Endothelial cell of umbilical vein (primary cell): ENCODE measurements at regions not wholly inside any gene's neighbourhood (a gene's known extent, or its start where the extent isn't known, plus 50 kb on each side); places are given as distances from the start of the nearest gene placed in this dataset.

Source experiments
- BruUV-seq: library from RNA; stranded (reverse); fragments of 400-500 nt; replicated peaks from 2 replicates; lab custom pipeline; 2021; lab: Mats Ljungman, UMichigan
- CTCF ChIA-PET: fragments of 300-600, 350-600 bp; sonication (Branson Sonifier 250); formaldehyde crosslinking; loops from one replicate; lab custom pipeline; 2021; ENCODE audit warnings: antibody characterized with exemption, inconsistent platforms; lab: Charles Lee
- POLR2A ChIA-PET: fragments of 300-600, 350-600 bp; sonication (Branson Sonifier 250); formaldehyde crosslinking; loops from one replicate; lab custom pipeline; 2021; ENCODE audit warnings: antibody characterized with exemption, inconsistent platforms; lab: Charles Lee
- DNase-seq: peaks from one replicate; pipeline ENCODE4 v3.0.0-alpha.2; 2011; ENCODE audit warnings: low read depth, low spot score
- FAIRE-seq: peaks from 2 replicates; lab custom pipeline; 2011; peaks lifted over from hg19 to GRCh38; lab: Jason Lieb, UNC
- H2AFZ ChIP-seq: 2 replicates; pipeline ENCODE4 v1.6.0; 2012; ENCODE audit warnings: low read depth, low read length, control low read depth, inconsistent platforms
- H3K27ac ChIP-seq: 2 replicates; pipeline ENCODE4 v1.5.1; 2011; ENCODE audit warnings: low read depth, mild to moderate bottlenecking, control low read depth, low read length, moderate library complexity; ENCODE audit not compliant: insufficient read depth
- H3K27me3 ChIP-seq, 2 experiments: 2 replicates each; pipeline versions ENCODE4 v1.6.0 to v1.6.1; 2011; ENCODE audit warnings: low read length in 2 of 2, mixed read lengths in 1 of 2; ENCODE audit not compliant: control insufficient read depth in 2 of 2, insufficient read depth in 2 of 2
- H3K36me3 ChIP-seq, 2 experiments: 2 replicates in 1 of 2; 3 replicates in 1 of 2; pipeline ENCODE4 v1.5.1; 2011; ENCODE audit warnings: low read length in 2 of 2, mild to moderate bottlenecking in 1 of 2, moderate library complexity in 1 of 2; ENCODE audit not compliant: control insufficient read depth in 2 of 2, insufficient read depth in 2 of 2; ENCODE audit errors: extremely low read depth in 1 of 2
- H3K4me1 ChIP-seq: 3 replicates; pipeline ENCODE4 v1.5.1; 2011; ENCODE audit warnings: mild to moderate bottlenecking, low read length; ENCODE audit not compliant: control insufficient read depth, insufficient read depth; ENCODE audit errors: extremely low read depth
- H3K4me2 ChIP-seq: 2 replicates; pipeline ENCODE4 v1.6.1; 2011; ENCODE audit warnings: low read length, control low read depth, mixed read lengths; ENCODE audit not compliant: insufficient read depth
- H3K4me3 ChIP-seq, 3 experiments: fragments of 200-600 bp in 1 of 3; sonication (generic), shearing (Covaris generic) in 1 of 3; replicated peaks in 1 of 3; 2 replicates each; pipeline ENCODE4 v1.5.1; 2011 to 2016; ENCODE audit warnings: control low read depth in 3 of 3, low read length in 3 of 3, mild to moderate bottlenecking in 2 of 3, inconsistent platforms in 1 of 3, low read depth in 1 of 3, moderate library complexity in 1 of 3; ENCODE audit not compliant: insufficient read depth in 1 of 3
- H3K79me2 ChIP-seq: 2 replicates; pipeline ENCODE4 v1.6.0; 2012; ENCODE audit warnings: low read length, inconsistent platforms; ENCODE audit not compliant: control insufficient read depth, insufficient read depth
- H3K9ac ChIP-seq: replicated peaks from 2 replicates; pipeline ENCODE3; 2011; ENCODE audit warnings: low read length, control low read depth; ENCODE audit not compliant: insufficient read depth; ENCODE audit errors: extremely low read depth
- H3K9me1 ChIP-seq: replicated peaks from 3 replicates; pipeline ENCODE4 v1.6.0; 2011; ENCODE audit warnings: mild to moderate bottlenecking, low read length; ENCODE audit not compliant: control insufficient read depth, insufficient read depth; ENCODE audit errors: extremely low read depth
- H3K9me3 ChIP-seq: replicated peaks from 2 replicates; pipeline ENCODE4 v1.5.1; 2012; ENCODE audit warnings: low read length, inconsistent platforms; ENCODE audit not compliant: control insufficient read depth, insufficient read depth
- H4K20me1 ChIP-seq: replicated peaks from 2 replicates; pipeline ENCODE3; 2011; ENCODE audit warnings: mild to moderate bottlenecking, low read length; ENCODE audit not compliant: control insufficient read depth, insufficient read depth; ENCODE audit errors: extremely low read depth
- CTCF ChIP-seq, 2 donors: IDR thresholded peaks; 1 replicate in 1 of 2; 2 replicates in 1 of 2; pipeline ENCODE4 v1.5.1; 2011; ENCODE audit warnings: low read length in 2 of 2, mild to moderate bottlenecking in 2 of 2, moderate library complexity in 2 of 2, control low read depth in 1 of 2, inconsistent platforms in 1 of 2, low read depth in 1 of 2; ENCODE audit not compliant: insufficient read depth in 1 of 2; ENCODE audit errors: extremely low read depth in 1 of 2
- EZH2 ChIP-seq: IDR thresholded peaks from 2 replicates; pipeline ENCODE4 v1.6.1; 2012; ENCODE audit warnings: borderline replicate concordance, low read depth, mild to moderate bottlenecking, moderate library complexity, low read length, inconsistent platforms; ENCODE audit not compliant: severe bottlenecking
- FOS ChIP-seq: IDR thresholded peaks from 2 replicates; pipeline ENCODE4 v1.6.1; 2011; ENCODE audit warnings: mild to moderate bottlenecking, low read length, moderate library complexity, borderline replicate concordance; ENCODE audit not compliant: insufficient read depth
- GATA2 ChIP-seq: IDR thresholded peaks from 2 replicates; pipeline ENCODE4 v1.7.0; 2011; ENCODE audit warnings: low read depth, mild to moderate bottlenecking, moderate library complexity, mixed read lengths, low read length; ENCODE audit not compliant: insufficient read length, insufficient read depth
- JUN ChIP-seq: IDR thresholded peaks from 2 replicates; pipeline ENCODE4 v1.6.1; 2011; ENCODE audit warnings: borderline replicate concordance, low read depth; ENCODE audit not compliant: insufficient read length, insufficient read depth
- MAX ChIP-seq: IDR thresholded peaks from 2 replicates; pipeline ENCODE4 v1.6.1; 2011; ENCODE audit not compliant: insufficient read depth, insufficient read length
- MYC ChIP-seq: IDR thresholded peaks from one replicate; pipeline ENCODE4 v1.6.1; 2011; ENCODE audit warnings: mild to moderate bottlenecking, low read depth, low read length
- POLR2A ChIP-seq: IDR thresholded peaks from 2 replicates; pipeline ENCODE4 v1.6.1; 2012; ENCODE audit warnings: low read depth, mild to moderate bottlenecking, control low read depth, low read length
- POLR2AphosphoS5 ChIP-seq: IDR thresholded peaks from 2 replicates; pipeline ENCODE4 v1.6.1; 2012; ENCODE audit warnings: low read depth, mild to moderate bottlenecking, control low read depth, low read length, moderate library complexity; ENCODE audit not compliant: insufficient read depth
- dilution Hi-C: fragments of 300-500 bp; cut with MboI; formaldehyde crosslinking; loops from one replicate; pipeline ENCODE4 v1.15.0; 2019; ENCODE audit warnings: low sequenced_read_pairs; ENCODE audit not compliant: extremely low pct_ligation_motif_present
- intact Hi-C: fragments of 100-400 bp; cut with micrococcal nuclease; formaldehyde crosslinking; loops from one replicate; pipeline ENCODE4 v1.10.0; 2022

- no peaks in the 10 kb centered on the region for H3K36me3 ChIP-seq
- no peaks in the 10 kb centered on the region for H3K79me2 ChIP-seq
- H3K4me1 ChIP-seq: no peaks in the 10 kb centered on the region
- ChIA-PET POLR2A (no interaction called here), CTCF (no interaction called here)
- no peak overlapping the region for H3K27ac ChIP-seq
- no peaks in the 10 kb centered on the region for H3K27me3 ChIP-seq
- no peaks in the 10 kb centered on the region for H4K20me1 ChIP-seq
- no peak for DNase-seq
- no peak overlapping the region for H3K4me2 ChIP-seq
- H3K9me3 ChIP-seq: peaks cover 2% of the 10 kb centered on the region
- no peaks in the 10 kb centered on the region for H3K9me1 ChIP-seq
- dilution Hi-C loops (no loop called here), intact Hi-C loops (no loop called here)
- BruUV-seq: no TSS peak
- no peak for TF ChIP-seq MAX
- TF ChIP-seq JUN: no peak
- no peak for TF ChIP-seq GATA2
- no peak for TF ChIP-seq POLR2A
- no peak for TF ChIP-seq CTCF (IDR thresholded peaks at IDR 0.05; ENCODE audit: extremely low read depth in 1 of 2, insufficient read depth in 1 of 2, low read depth in 1 of 2, low read length in 2 of 2)
- TF ChIP-seq MYC: no peak
- TF ChIP-seq FOS: no peak
- TF ChIP-seq EZH2: no peak
- TF ChIP-seq POLR2AphosphoS5: no peak
- H3K9ac ChIP-seq: no peak overlapping the region
- no peak for FAIRE-seq
- H2AFZ ChIP-seq: no peak overlapping the region
- no peak overlapping the region for H3K4me3 ChIP-seq
Observed at GRCh38 chr2:14901737-14902136, 269.2 kb downstream of the LRATD1 start.
